D341Med (cell line): ENCODE measurements at regions not wholly inside any gene's neighbourhood (a gene's known extent, or its start where the extent isn't known, plus 50 kb on each side); places are given as distances from the start of the nearest gene placed in this dataset.
"Not testable (repeated sequence)": the region's sequence is repeated elsewhere in the genome, so short reads cannot be mapped to it uniquely, and the experiment has no call there.

Experiments
- DNase-seq: peaks from one replicate; pipeline ENCODE4 v3.0.0; 2012; ENCODE audit warnings: low spot score

- no peak for DNase-seq
These were observed 91.8 kb upstream of the CNKSR3 start for GRCh38 chr6:154602296-154602695.

- DNase-seq: no peak
These were observed 92.2 kb upstream of the CNKSR3 start for GRCh38 chr6:154602708-154603107.

- no peak for DNase-seq
These were observed 93.6 kb upstream of the CNKSR3 start for GRCh38 chr6:154604119-154604518.

- DNase-seq: no peak
These were observed 94.8 kb upstream of the CNKSR3 start for GRCh38 chr6:154605178-154605881.

GRCh38 chr6:154605882-154606370 lies 95.4 kb upstream of the CNKSR3 start:
- DNase-seq: no peak

GRCh38 chr6:154606457-154606856 lies 96.0 kb upstream of the CNKSR3 start:
- DNase-seq: no peak

- no peak for DNase-seq
These were observed 96.4 kb upstream of the CNKSR3 start for GRCh38 chr6:154606860-154607259.

GRCh38 chr6:154611241-154611640 lies 100.8 kb upstream of the CNKSR3 start:
- no peak for DNase-seq

- DNase-seq: no peak
These were observed 101.4 kb upstream of the CNKSR3 start for GRCh38 chr6:154611847-154612246.

GRCh38 chr6:154613137-154613676 lies 102.7 kb upstream of the CNKSR3 start:
- no peak for DNase-seq

- DNase-seq: no peak
These were observed 103.6 kb upstream of the CNKSR3 start for GRCh38 chr6:154614101-154614500.

- DNase-seq: no peak
These were observed 104.2 kb upstream of the CNKSR3 start for GRCh38 chr6:154614641-154615040.

- peak; percentile 32 for DNase-seq
These were observed 105.1 kb upstream of the CNKSR3 start for GRCh38 chr6:154615483-154616025.

- no peak for DNase-seq
These were observed 106.7 kb upstream of the CNKSR3 start for GRCh38 chr6:154617175-154617574.

GRCh38 chr6:154619146-154619545 lies 108.7 kb upstream of the CNKSR3 start:
- DNase-seq: no peak

- DNase-seq: no peak
These were observed 111.2 kb upstream of the CNKSR3 start for GRCh38 chr6:154621686-154622085.

- DNase-seq: no peak
These were observed 110.4 kb upstream of the SCAF8 start for GRCh38 chr6:154622618-154623336.

- DNase-seq: no peak
These were observed 109.8 kb upstream of the SCAF8 start for GRCh38 chr6:154623391-154623790.

- DNase-seq: no peak
These were observed 109.1 kb upstream of the SCAF8 start for GRCh38 chr6:154624038-154624599.

- DNase-seq: not testable (repeated sequence)
These were observed 108.5 kb upstream of the SCAF8 start for GRCh38 chr6:154624727-154625126.

- no peak for DNase-seq
These were observed 107.5 kb upstream of the SCAF8 start for GRCh38 chr6:154625721-154626120.

- no peak for DNase-seq
These were observed 104.1 kb upstream of the SCAF8 start for GRCh38 chr6:154629127-154629526.

- no peak for DNase-seq
These were observed 101.1 kb upstream of the SCAF8 start for GRCh38 chr6:154632119-154632518.
